ENCODE measurements at regions not wholly inside any gene's neighbourhood (a gene's known extent, or its start where the extent isn't known, plus 50 kb on each side); places are given as distances from the start of the nearest gene placed in this dataset.

DNA sequence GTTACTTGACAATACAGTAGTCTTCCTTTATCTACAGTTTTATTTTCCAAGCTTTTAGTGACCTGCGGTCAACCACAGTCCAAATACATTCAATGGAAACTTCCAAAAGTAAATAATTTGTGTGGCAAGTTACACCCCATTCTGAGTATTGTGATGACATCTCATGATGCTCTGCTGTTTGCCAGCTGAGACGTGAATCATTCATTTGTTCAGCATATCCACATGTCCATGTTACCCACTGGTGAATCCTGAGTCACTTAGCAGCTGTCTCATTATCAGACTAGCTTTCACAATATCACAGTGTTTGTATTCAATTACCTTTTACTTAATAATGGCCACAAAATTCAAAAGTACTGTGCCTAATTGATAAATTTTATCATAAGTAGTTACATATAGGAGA lies 179.8 kb downstream of the PRR20E start:
- TF ChIP-seq, protein P1, sequence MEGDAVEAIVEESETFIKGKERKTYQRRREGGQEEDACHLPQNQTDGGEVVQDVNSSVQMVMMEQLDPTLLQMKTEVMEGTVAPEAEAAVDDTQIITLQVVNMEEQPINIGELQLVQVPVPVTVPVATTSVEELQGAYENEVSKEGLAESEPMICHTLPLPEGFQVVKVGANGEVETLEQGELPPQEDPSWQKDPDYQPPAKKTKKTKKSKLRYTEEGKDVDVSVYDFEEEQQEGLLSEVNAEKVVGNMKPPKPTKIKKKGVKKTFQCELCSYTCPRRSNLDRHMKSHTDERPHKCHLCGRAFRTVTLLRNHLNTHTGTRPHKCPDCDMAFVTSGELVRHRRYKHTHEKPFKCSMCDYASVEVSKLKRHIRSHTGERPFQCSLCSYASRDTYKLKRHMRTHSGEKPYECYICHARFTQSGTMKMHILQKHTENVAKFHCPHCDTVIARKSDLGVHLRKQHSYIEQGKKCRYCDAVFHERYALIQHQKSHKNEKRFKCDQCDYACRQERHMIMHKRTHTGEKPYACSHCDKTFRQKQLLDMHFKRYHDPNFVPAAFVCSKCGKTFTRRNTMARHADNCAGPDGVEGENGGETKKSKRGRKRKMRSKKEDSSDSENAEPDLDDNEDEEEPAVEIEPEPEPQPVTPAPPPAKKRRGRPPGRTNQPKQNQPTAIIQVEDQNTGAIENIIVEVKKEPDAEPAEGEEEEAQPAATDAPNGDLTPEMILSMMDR (conservative IDR thresholded peaks at IDR 0.05; ENCODE audit: low read depth, low read length), result no peak
- no peak for TF ChIP-seq EZH2 (IDR thresholded peaks at IDR 0.05; ENCODE audit: borderline replicate concordance, low read depth, low read length, poor library complexity, severe bottlenecking)
